ENCODE measurements at regions not wholly inside any gene's neighbourhood (a gene's known extent, or its start where the extent isn't known, plus 50 kb on each side); places are given as distances from the start of the nearest gene placed in this dataset.

GRCh38 chr16:6066652-6067051 is 969.1 kb upstream of the EEF2KMT start:
- Histone ChIP-seq H3K9ac (ENCODE audit: insufficient read depth, low read length) (no peak overlapping the region), H4K20me1 (ENCODE audit: control insufficient read depth, extremely low read depth, insufficient read depth, low read length) (no peaks in the 10 kb centered on the region), H3K27me3 (ENCODE audit: control insufficient read depth, insufficient read depth, low read length) (no peaks in the 10 kb centered on the region), H2AFZ (ENCODE audit: low read length) (no peak overlapping the region), H3K36me3 (ENCODE audit: control insufficient read depth, insufficient read depth, low read length) (no peaks in the 10 kb centered on the region), H3K27ac (ENCODE audit: insufficient read depth, low read length) (no peak overlapping the region), H3K9me3 (ENCODE audit: control insufficient read depth, insufficient read depth, low read depth, low read length) (no peaks in the 10 kb centered on the region), H3K79me2 (ENCODE audit: control insufficient read depth, insufficient read depth, low read length) (no peaks in the 10 kb centered on the region), H3K4me3 (replicated peaks in 1 of 4; ENCODE audit: control extremely low read depth in 1 of 4, insufficient read depth in 1 of 4, low read depth in 3 of 4, low read length in 4 of 4) (no peak overlapping the region), H3K4me1 (ENCODE audit: control insufficient read depth, extremely low read depth, insufficient read depth, low read length) (no peaks in the 10 kb centered on the region), H3K4me2 (ENCODE audit: extremely low read depth, insufficient read depth, low read length) (no peak overlapping the region)
- DNase-seq (ENCODE audit: low read depth in 2 of 2) = no peak
- TF ChIP-seq EZH2 (IDR thresholded peaks at IDR 0.05; ENCODE audit: low read length, missing control alignments) (no peak), CTCF (conservative IDR thresholded peaks at IDR 0.05 in 1 of 2, IDR thresholded peaks at IDR 0.05 in 1 of 2; ENCODE audit: low read depth in 1 of 2, low read length in 2 of 2) (no peak)

GRCh38 chr16:6063526-6063925 is 965.9 kb upstream of the EEF2KMT start:
- no peaks in the 10 kb centered on the region for H3K27me3 ChIP-seq (ENCODE audit: control insufficient read depth, insufficient read depth, low read length)
- no peak overlapping the region for H3K4me2 ChIP-seq (ENCODE audit: extremely low read depth, insufficient read depth, low read length)
- no peaks in the 10 kb centered on the region for H4K20me1 ChIP-seq (ENCODE audit: control insufficient read depth, extremely low read depth, insufficient read depth, low read length)
- H2AFZ ChIP-seq (ENCODE audit: low read length) = no peak overlapping the region
- no peak overlapping the region for H3K9ac ChIP-seq (ENCODE audit: insufficient read depth, low read length)
- H3K9me3 ChIP-seq (ENCODE audit: control insufficient read depth, insufficient read depth, low read depth, low read length) = no peaks in the 10 kb centered on the region
- no peaks in the 10 kb centered on the region for H3K36me3 ChIP-seq (ENCODE audit: control insufficient read depth, insufficient read depth, low read length)
- H3K79me2 ChIP-seq (ENCODE audit: control insufficient read depth, insufficient read depth, low read length) = no peaks in the 10 kb centered on the region
- H3K4me1 ChIP-seq (ENCODE audit: control insufficient read depth, extremely low read depth, insufficient read depth, low read length) = no peaks in the 10 kb centered on the region
- no peak for TF ChIP-seq EZH2 (IDR thresholded peaks at IDR 0.05; ENCODE audit: low read length, missing control alignments)
- no peak for TF ChIP-seq CTCF (conservative IDR thresholded peaks at IDR 0.05 in 1 of 2, IDR thresholded peaks at IDR 0.05 in 1 of 2; ENCODE audit: low read depth in 1 of 2, low read length in 2 of 2)
- no peak overlapping the region for H3K4me3 ChIP-seq (replicated peaks in 1 of 4; ENCODE audit: control extremely low read depth in 1 of 4, insufficient read depth in 1 of 4, low read depth in 3 of 4, low read length in 4 of 4)
- H3K27ac ChIP-seq (ENCODE audit: insufficient read depth, low read length) = no peak overlapping the region
- DNase-seq (ENCODE audit: low read depth in 2 of 2) = no peak

GRCh38 chr16:6059671-6060070 is 962.1 kb upstream of the EEF2KMT start:
- Histone ChIP-seq H3K4me3 (replicated peaks in 1 of 4; ENCODE audit: control extremely low read depth in 1 of 4, insufficient read depth in 1 of 4, low read depth in 3 of 4, low read length in 4 of 4) (no peak overlapping the region), H3K9ac (ENCODE audit: insufficient read depth, low read length) (no peak overlapping the region), H3K9me3 (ENCODE audit: control insufficient read depth, insufficient read depth, low read depth, low read length) (no peaks in the 10 kb centered on the region), H3K79me2 (ENCODE audit: control insufficient read depth, insufficient read depth, low read length) (no peaks in the 10 kb centered on the region), H3K27ac (ENCODE audit: insufficient read depth, low read length) (no peak overlapping the region), H3K4me2 (ENCODE audit: extremely low read depth, insufficient read depth, low read length) (no peak overlapping the region), H3K27me3 (ENCODE audit: control insufficient read depth, insufficient read depth, low read length) (no peaks in the 10 kb centered on the region), H3K4me1 (ENCODE audit: control insufficient read depth, extremely low read depth, insufficient read depth, low read length) (no peaks in the 10 kb centered on the region), H2AFZ (ENCODE audit: low read length) (no peak overlapping the region), H3K36me3 (ENCODE audit: control insufficient read depth, insufficient read depth, low read length) (no peaks in the 10 kb centered on the region), H4K20me1 (ENCODE audit: control insufficient read depth, extremely low read depth, insufficient read depth, low read length) (no peaks in the 10 kb centered on the region)
- TF ChIP-seq EZH2 (IDR thresholded peaks at IDR 0.05; ENCODE audit: low read length, missing control alignments) (no peak), CTCF (conservative IDR thresholded peaks at IDR 0.05 in 1 of 2, IDR thresholded peaks at IDR 0.05 in 1 of 2; ENCODE audit: low read depth in 1 of 2, low read length in 2 of 2) (no peak)
- DNase-seq (ENCODE audit: low read depth in 2 of 2) = no peak

Data from fibroblast of lung (primary cell).